K562 (cell line): ENCODE measurements at regions not wholly inside any gene's neighbourhood (a gene's known extent, or its start where the extent isn't known, plus 50 kb on each side); places are given as distances from the start of the nearest gene placed in this dataset.

Source experiments
- CEBPZ ChIP-seq: fragments of 150-350 bp; IDR thresholded peaks from 2 replicates; pipeline ENCODE4 v1.6.1; 2014; ENCODE audit warnings: low read depth, mild to moderate bottlenecking, low read length, borderline replicate concordance
- CTCF ChIP-seq, 3 experiments: IDR thresholded peaks in 2 of 3; conservative IDR thresholded peaks in 1 of 3; 2 replicates each; pipeline ENCODE4 v1.5.1; 2011 to 2012; ENCODE audit warnings: low read length in 3 of 3, mild to moderate bottlenecking in 3 of 3, control low read depth in 2 of 3, improper control_type of control experiment in 1 of 3, inconsistent platforms in 1 of 3, low read depth in 1 of 3, mixed read lengths in 1 of 3, moderate library complexity in 1 of 3; ENCODE audit not compliant: insufficient read depth in 2 of 3
- DMBX1 ChIP-seq: fragments of 250-450 bp; sonication (Bioruptor Pico); IDR thresholded peaks from 2 replicates; pipeline ENCODE4 v1.8.0; 2022; ENCODE audit warnings: inconsistent platforms, mild to moderate bottlenecking, moderate library complexity, borderline replicate concordance
- ELF1 ChIP-seq: fragments of 200-800 bp; sonication (Bioruptor generic); IDR thresholded peaks from 2 replicates; pipeline ENCODE4 v1.6.1; 2016; ENCODE audit warnings: missing genetic modification characterization, missing compliant biosample characterization
- HSF4 ChIP-seq: fragments of 250-450 bp; sonication (Bioruptor Pico); IDR thresholded peaks from 2 replicates; pipeline ENCODE4 v2.1.2; 2022; ENCODE audit warnings: mild to moderate bottlenecking, moderate library complexity, borderline replicate concordance
- POLR2AphosphoS5 ChIP-seq: IDR thresholded peaks from 2 replicates; pipeline ENCODE4 v1.6.1; 2011; ENCODE audit warnings: mild to moderate bottlenecking, low read depth, low read length, moderate library complexity; ENCODE audit not compliant: control insufficient read depth, insufficient read depth
- SIX5 ChIP-seq, 2 experiments: IDR thresholded peaks; 2 replicates each; pipeline ENCODE4 v1.6.1; 2011; ENCODE audit warnings: low read length in 2 of 2, borderline replicate concordance in 1 of 2, low read depth in 1 of 2, mild to moderate bottlenecking in 1 of 2, moderate library complexity in 1 of 2; ENCODE audit not compliant: insufficient read depth in 1 of 2
- TAF1 ChIP-seq: IDR thresholded peaks from 2 replicates; pipeline ENCODE4 v1.6.1; 2011; ENCODE audit warnings: mild to moderate bottlenecking, low read length, moderate library complexity; ENCODE audit not compliant: insufficient read depth, control insufficient read depth, severe bottlenecking; ENCODE audit errors: extremely low read depth
- TSC22D4 ChIP-seq: fragments of 450-650 bp; IDR thresholded peaks from 2 replicates; pipeline ENCODE4 v1.6.1; 2016; ENCODE audit warnings: missing genetic modification characterization, missing biosample characterization, control low read depth
- ZNF407 ChIP-seq: fragments of 450-650 bp; IDR thresholded peaks from 2 replicates; pipeline ENCODE4 v1.6.1; 2016; ENCODE audit warnings: low read depth
- ZNF57 ChIP-seq: fragments of 450-650 bp; formaldehyde crosslinking; IDR thresholded peaks from 2 replicates; pipeline ENCODE4 v1.4.0; 2020; ENCODE audit warnings: mild to moderate bottlenecking, moderate library complexity

- TF ChIP-seq TSC22D4: no peak
- TF ChIP-seq SIX5 (IDR thresholded peaks at IDR 0.05; ENCODE audit: borderline replicate concordance in 1 of 2, insufficient read depth in 1 of 2, low read depth in 1 of 2, low read length in 2 of 2): no peak
- TF ChIP-seq CTCF (IDR thresholded peaks at IDR 0.05 in 2 of 3, conservative IDR thresholded peaks at IDR 0.05 in 1 of 3; ENCODE audit: insufficient read depth in 2 of 3, low read depth in 1 of 3, low read length in 3 of 3): peak; percentile 57 to 84 (median 57); a peak in 4 of 6 replicates
- TF ChIP-seq ZNF57 (CRISPR knock-in tag): no peak
- no peak for TF ChIP-seq TAF1
- TF ChIP-seq POLR2AphosphoS5: no peak
- no peak for TF ChIP-seq DMBX1 (CRISPR knock-in tag)
- TF ChIP-seq HSF4 (CRISPR knock-in tag): no peak
- TF ChIP-seq ZNF407: no peak
- no peak for TF ChIP-seq CEBPZ
- no peak for TF ChIP-seq ELF1 (tag)
These were observed 56.8 kb upstream of the FAM171A1 start for GRCh38 chr10:15427843-15428414.
